ENCODE measurements at regions not wholly inside any gene's neighbourhood (a gene's known extent, or its start where the extent isn't known, plus 50 kb on each side); places are given as distances from the start of the nearest gene placed in this dataset.
"Not testable (repeated sequence)": the region's sequence is repeated elsewhere in the genome, so short reads cannot be mapped to it uniquely, and the experiment has no call there.

DNA sequence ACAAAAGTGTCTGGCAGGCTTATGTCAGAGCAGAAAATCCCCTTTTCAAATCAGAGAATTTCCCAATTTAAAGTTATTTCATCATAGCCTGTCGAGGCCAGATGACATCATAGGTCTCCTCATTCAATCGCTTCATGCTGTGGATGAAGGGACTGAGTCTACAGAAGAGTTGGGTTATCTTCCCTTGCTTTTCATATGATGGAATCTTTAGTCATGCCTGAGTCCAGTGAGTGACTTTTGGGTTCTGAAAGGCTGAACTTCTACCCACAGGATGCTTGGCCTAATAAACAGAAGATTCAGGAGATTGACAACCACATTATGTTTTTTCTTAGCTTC, 357.0 kb upstream of the SPATA31A3 start:
- TF ChIP-seq, protein P1, sequence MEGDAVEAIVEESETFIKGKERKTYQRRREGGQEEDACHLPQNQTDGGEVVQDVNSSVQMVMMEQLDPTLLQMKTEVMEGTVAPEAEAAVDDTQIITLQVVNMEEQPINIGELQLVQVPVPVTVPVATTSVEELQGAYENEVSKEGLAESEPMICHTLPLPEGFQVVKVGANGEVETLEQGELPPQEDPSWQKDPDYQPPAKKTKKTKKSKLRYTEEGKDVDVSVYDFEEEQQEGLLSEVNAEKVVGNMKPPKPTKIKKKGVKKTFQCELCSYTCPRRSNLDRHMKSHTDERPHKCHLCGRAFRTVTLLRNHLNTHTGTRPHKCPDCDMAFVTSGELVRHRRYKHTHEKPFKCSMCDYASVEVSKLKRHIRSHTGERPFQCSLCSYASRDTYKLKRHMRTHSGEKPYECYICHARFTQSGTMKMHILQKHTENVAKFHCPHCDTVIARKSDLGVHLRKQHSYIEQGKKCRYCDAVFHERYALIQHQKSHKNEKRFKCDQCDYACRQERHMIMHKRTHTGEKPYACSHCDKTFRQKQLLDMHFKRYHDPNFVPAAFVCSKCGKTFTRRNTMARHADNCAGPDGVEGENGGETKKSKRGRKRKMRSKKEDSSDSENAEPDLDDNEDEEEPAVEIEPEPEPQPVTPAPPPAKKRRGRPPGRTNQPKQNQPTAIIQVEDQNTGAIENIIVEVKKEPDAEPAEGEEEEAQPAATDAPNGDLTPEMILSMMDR (IDR thresholded peaks at IDR 0.05), result not testable (repeated sequence)
- not testable (repeated sequence) for TF ChIP-seq POLR2A (IDR thresholded peaks at IDR 0.05)
